Mucosa of descending colon (tissue), 3 donors: ENCODE measurements at regions not wholly inside any gene's neighbourhood (a gene's known extent, or its start where the extent isn't known, plus 50 kb on each side); places are given as distances from the start of the nearest gene placed in this dataset.

ENCODE experiments used
- ATAC-seq: fragments of 200-7000 bp; cut with Tn5 transposase; one replicate; pipeline ENCODE4 v1.9.1; 2020; ENCODE audit warnings: mild to moderate bottlenecking, moderate library complexity
- DNase-seq, 3 donors: peaks; one replicate each; pipeline ENCODE4 v3.0.0-alpha.2; 2020
- H3K36me3 ChIP-seq: fragments of 200-600 bp; one replicate; pipeline ENCODE4 v1.8.0; 2021; ENCODE audit warnings: low read depth, mild to moderate bottlenecking
- H3K4me1 ChIP-seq: fragments of 200-600 bp; one replicate; pipeline ENCODE4 v1.8.0; 2021; ENCODE audit warnings: low read depth, mild to moderate bottlenecking
- H3K4me3 ChIP-seq: fragments of 200-600 bp; one replicate; pipeline ENCODE4 v1.8.0; 2021; ENCODE audit warnings: mild to moderate bottlenecking
- H3K9me3 ChIP-seq: fragments of 200-600 bp; one replicate; pipeline ENCODE4 v1.8.0; 2021; ENCODE audit warnings: mild to moderate bottlenecking
- intact Hi-C, 2 donors: fragments of 100-400 bp; cut with DNase I in 1 of 2; cut with micrococcal nuclease in 1 of 2; formaldehyde crosslinking; loops; one replicate each; pipeline versions ENCODE4 v1.11.0 to v1.11.1; 2022; cut with DNase I, micrococcal nuclease
- TF ChIP-seq, protein P1 (sequence below): fragments of 200-600 bp; IDR thresholded peaks from one replicate; pipeline ENCODE4 v1.8.0; 2022; ENCODE audit warnings: antibody characterized with exemption, mild to moderate bottlenecking
- donor health status: DM: no; HTN: no; CAD: no; lungs with moderate emphysema.
- donor health status: DM: no; HTN: no; CAD: no.
- donor health status: DM: no; HTN: yes; CAD: no.

DNA sequence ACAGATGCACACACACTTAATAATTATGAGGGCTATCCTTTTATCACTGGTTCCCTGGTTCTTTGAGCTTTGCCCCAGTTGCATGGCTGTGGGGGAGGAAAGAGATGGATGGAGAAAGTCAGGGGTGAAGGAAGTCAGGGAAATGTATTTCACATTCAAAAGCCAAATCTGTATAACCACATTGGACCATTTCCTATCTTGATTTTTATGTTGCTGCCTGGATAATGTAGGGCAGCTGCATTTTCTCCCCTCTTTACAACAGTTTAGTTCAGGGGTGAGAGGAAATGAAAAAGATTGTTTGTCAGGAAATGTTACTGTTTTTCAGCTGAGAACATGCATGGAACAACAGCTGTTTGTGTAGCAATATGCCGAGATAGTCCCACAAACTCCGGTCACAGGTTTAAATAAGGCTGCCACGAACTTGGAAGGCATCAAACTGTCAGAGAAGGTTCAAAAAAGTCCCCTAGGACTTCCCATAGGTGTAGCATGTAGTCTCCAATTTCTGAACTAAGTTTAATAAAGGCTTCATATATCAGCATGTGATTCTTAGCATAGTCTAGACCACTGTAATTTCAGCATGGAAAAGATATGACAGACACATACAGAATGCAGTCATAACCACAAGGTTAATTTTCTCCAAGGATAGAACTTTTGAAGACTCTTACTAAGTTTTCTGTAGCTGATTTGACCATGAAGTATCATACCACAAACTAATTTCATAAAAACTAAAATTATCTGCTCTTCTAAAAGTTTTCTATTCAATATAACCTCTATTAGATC is 82.1 kb upstream of the COL21A1 start:
- Histone ChIP-seq H3K4me1 (no peaks in the 10 kb centered on the region), H3K9me3 (no peaks in the 10 kb centered on the region), H3K4me3 (no peak overlapping the region), H3K36me3 (no peaks in the 10 kb centered on the region)
- TF ChIP-seq, protein P1, sequence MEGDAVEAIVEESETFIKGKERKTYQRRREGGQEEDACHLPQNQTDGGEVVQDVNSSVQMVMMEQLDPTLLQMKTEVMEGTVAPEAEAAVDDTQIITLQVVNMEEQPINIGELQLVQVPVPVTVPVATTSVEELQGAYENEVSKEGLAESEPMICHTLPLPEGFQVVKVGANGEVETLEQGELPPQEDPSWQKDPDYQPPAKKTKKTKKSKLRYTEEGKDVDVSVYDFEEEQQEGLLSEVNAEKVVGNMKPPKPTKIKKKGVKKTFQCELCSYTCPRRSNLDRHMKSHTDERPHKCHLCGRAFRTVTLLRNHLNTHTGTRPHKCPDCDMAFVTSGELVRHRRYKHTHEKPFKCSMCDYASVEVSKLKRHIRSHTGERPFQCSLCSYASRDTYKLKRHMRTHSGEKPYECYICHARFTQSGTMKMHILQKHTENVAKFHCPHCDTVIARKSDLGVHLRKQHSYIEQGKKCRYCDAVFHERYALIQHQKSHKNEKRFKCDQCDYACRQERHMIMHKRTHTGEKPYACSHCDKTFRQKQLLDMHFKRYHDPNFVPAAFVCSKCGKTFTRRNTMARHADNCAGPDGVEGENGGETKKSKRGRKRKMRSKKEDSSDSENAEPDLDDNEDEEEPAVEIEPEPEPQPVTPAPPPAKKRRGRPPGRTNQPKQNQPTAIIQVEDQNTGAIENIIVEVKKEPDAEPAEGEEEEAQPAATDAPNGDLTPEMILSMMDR = no peak
- ATAC-seq = no peak
- intact Hi-C loops = no loop called here
- DNase-seq = no peak

DNA sequence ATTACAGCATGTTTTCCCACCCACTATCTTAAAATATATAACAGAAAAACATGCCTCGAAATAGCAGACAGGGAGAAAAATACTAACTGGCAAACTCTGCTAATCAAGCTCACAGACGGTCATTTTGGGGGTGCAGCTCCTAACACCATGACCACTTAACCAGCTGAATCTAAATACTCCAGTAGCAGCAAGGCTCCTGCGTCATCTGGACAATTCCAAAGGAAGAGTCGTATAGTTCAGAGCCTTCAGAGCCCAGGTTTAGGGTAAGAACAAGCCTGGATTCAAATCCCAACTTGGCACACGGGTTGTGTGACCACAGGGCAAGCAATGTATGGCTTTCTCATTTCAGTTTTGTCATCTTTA is 81.3 kb upstream of the COL21A1 start:
- no peaks in the 10 kb centered on the region for H3K9me3 ChIP-seq
- DNase-seq (no peak), ATAC-seq (no peak)
- TF ChIP-seq, protein P1 = no peak
- no peak overlapping the region for H3K4me3 ChIP-seq
- intact Hi-C loops = no loop called here
- H3K36me3 ChIP-seq = no peaks in the 10 kb centered on the region
- H3K4me1 ChIP-seq = no peaks in the 10 kb centered on the region

DNA sequence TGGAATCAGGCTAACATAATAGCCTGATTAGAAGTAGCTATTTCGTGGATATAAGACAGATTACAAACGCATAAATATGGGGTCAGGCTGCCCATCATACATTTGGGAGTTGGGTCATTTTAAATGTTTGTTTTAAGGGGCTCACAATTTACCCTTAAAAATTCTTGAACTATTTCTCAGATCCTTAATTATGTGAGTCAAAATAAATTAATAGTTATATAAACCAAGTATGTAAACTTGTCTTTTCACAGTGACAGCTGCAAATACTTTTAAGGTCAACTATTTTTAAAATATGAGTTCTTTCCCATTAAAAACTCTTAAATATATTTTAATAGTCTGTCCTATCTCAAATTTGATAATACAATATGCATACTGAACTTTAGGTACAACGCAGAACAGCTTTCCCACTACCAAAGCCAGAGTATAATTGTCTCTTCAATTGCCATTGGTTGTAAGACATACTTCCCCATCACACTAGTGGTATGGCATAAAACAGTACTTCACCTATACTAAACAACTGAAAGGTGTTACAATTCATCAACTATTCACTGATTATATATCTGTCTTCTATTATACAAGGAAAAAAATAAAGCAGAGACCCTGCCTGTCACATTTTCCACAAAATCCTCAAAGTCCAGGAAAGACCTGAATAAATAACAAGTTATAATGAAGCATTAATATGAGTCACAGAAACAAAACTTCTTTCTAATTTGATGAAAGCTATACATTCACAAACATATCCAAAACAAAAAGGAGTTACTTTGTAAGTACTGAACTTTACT is 80.8 kb upstream of the COL21A1 start:
- Histone ChIP-seq H3K4me3 (no peak overlapping the region), H3K9me3 (no peaks in the 10 kb centered on the region), H3K4me1 (no peaks in the 10 kb centered on the region), H3K36me3 (no peaks in the 10 kb centered on the region)
- intact Hi-C loops = no loop called here
- ATAC-seq (no peak), DNase-seq (no peak)
- TF ChIP-seq, protein P1 = no peak

DNA sequence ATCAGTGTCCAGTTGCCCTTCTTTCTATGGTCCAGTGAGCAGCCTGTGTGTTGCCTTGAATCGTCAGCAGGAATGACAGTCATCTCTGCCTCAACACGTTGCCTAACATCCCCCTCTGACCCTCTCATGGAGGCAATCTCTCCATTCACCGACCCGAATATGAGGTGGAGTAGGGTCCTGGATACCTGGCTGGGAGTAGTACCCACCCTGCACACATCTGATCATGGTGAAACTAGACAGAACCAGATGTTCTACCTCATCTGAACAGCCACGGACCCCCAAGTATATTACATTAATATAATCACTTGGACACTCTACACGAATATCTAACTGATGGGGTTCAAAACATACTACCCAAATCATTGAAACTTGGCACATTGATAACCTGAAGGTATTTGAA is 77.0 kb upstream of the COL21A1 start:
- no peak for ATAC-seq
- TF ChIP-seq, protein P1 = no peak
- intact Hi-C loops = no loop called here

DNA sequence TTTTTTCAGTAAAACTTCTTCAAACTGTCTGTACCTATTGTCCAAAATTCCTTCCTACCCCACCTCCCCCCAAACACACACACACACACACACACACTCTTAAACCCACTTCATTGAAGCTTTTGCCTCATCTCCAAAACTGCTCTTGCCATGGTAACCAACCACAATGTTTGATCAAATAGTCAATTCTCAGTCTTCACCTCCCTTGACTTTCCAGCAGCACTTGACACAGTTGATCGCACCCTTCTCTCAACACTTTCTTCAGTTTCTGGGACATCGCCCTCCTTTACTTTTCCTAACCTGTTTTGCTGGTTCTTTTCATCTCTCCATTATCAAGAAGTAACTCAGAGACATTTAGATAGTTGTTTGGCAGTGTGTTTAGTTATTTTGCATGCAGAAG is 71.5 kb upstream of the COL21A1 start:
- TF ChIP-seq, protein P1 = no peak
- Histone ChIP-seq H3K9me3 (no peaks in the 10 kb centered on the region), H3K36me3 (no peaks in the 10 kb centered on the region), H3K4me1 (no peaks in the 10 kb centered on the region), H3K4me3 (no peak overlapping the region)
- intact Hi-C loops = no loop called here
- ATAC-seq (no peak), DNase-seq (no peak)

More for the DNA sequence above, 77.0 kb upstream of the COL21A1 start:
- DNase-seq = no peak
- H3K36me3 ChIP-seq = no peaks in the 10 kb centered on the region
- H3K9me3 ChIP-seq = no peaks in the 10 kb centered on the region
- no peaks in the 10 kb centered on the region for H3K4me1 ChIP-seq
- H3K4me3 ChIP-seq = no peak overlapping the region
